Stimulated activated CD8-positive, alpha-beta memory T cell treated with anti-CD3 and anti-CD28 coated beads, Interleukin-4, amount 100 ng/mL, for 1 hour (primary cell): ENCODE measurements at regions not wholly inside any gene's neighbourhood (a gene's known extent, or its start where the extent isn't known, plus 50 kb on each side); places are given as distances from the start of the nearest gene placed in this dataset.
"Not testable (repeated sequence)": the region's sequence is repeated elsewhere in the genome, so short reads cannot be mapped to it uniquely, and the experiment has no call there.

Experiments
- DNase-seq, 2 donors: peaks; one replicate each; pipeline ENCODE4 v3.0.0-alpha.2; 2020; ENCODE audit warnings: low read depth in 2 of 2, low spot score in 1 of 2

GRCh38 chr6:105882121-105882803 lies 203.9 kb upstream of the PRDM1 start:
- DNase-seq: no peak

GRCh38 chr6:105881608-105882007 lies 204.5 kb upstream of the PRDM1 start:
- DNase-seq: no peak

- no peak for DNase-seq
Measured at GRCh38 chr6:105880030-105880492, 206.1 kb upstream of the PRDM1 start.

GRCh38 chr6:105879146-105879545 lies 207.0 kb upstream of the PRDM1 start:
- no peak for DNase-seq

GRCh38 chr6:105875974-105876640 lies 210.0 kb upstream of the PRDM1 start:
- no peak for DNase-seq

- no peak for DNase-seq
Measured at GRCh38 chr6:105874835-105875626, 211.1 kb upstream of the PRDM1 start.

- no peak for DNase-seq
Measured at GRCh38 chr6:105873799-105874198, 212.3 kb upstream of the PRDM1 start.

- DNase-seq: no peak
Measured at GRCh38 chr6:105873211-105873704, 212.9 kb upstream of the PRDM1 start.

- no peak for DNase-seq
Measured at GRCh38 chr6:105872249-105872648, 213.9 kb upstream of the PRDM1 start.

GRCh38 chr6:105871542-105871941 lies 214.6 kb upstream of the PRDM1 start:
- DNase-seq: no peak

GRCh38 chr6:105869835-105870440 lies 216.2 kb upstream of the PRDM1 start:
- no peak for DNase-seq

GRCh38 chr6:105868823-105869460 lies 217.2 kb upstream of the PRDM1 start:
- DNase-seq: no peak

- DNase-seq: no peak
Measured at GRCh38 chr6:105867821-105868220, 218.3 kb upstream of the PRDM1 start.

GRCh38 chr6:105867277-105867676 lies 218.9 kb upstream of the PRDM1 start:
- no peak for DNase-seq

GRCh38 chr6:105862936-105863607 lies 223.1 kb upstream of the PRDM1 start:
- no peak for DNase-seq

- not testable (repeated sequence) for DNase-seq
Measured at GRCh38 chr6:105860927-105861326, 225.2 kb upstream of the PRDM1 start.

GRCh38 chr6:105859457-105859856 lies 226.7 kb upstream of the PRDM1 start:
- DNase-seq: no peak

GRCh38 chr6:105858639-105859038 lies 227.5 kb upstream of the PRDM1 start:
- DNase-seq: not testable (repeated sequence)

- DNase-seq: no peak
Measured at GRCh38 chr6:105855433-105855832, 230.7 kb upstream of the PRDM1 start.

- DNase-seq: not testable (repeated sequence)
Measured at GRCh38 chr6:105853979-105854378, 232.2 kb upstream of the PRDM1 start.
